HepG2 (cell line): ENCODE measurements at regions not wholly inside any gene's neighbourhood (a gene's known extent, or its start where the extent isn't known, plus 50 kb on each side); places are given as distances from the start of the nearest gene placed in this dataset.

Source experiments
- AFF4 ChIP-seq: sonication (generic); formaldehyde crosslinking; IDR thresholded peaks from 2 replicates; pipeline ENCODE4 v1.4.0; 2020; ENCODE audit warnings: missing genetic modification reagents
- MATR3 ChIP-seq: sonication (generic); formaldehyde crosslinking; IDR thresholded peaks from 2 replicates; pipeline ENCODE4 v1.4.0; 2020; ENCODE audit warnings: missing genetic modification reagents
- NR3C1 ChIP-seq: sonication (generic); formaldehyde crosslinking; IDR thresholded peaks from 2 replicates; pipeline ENCODE4 v1.4.0; 2020; ENCODE audit warnings: missing genetic modification reagents
- XRCC5 ChIP-seq: fragments of 200-400 bp; formaldehyde crosslinking; optimal IDR thresholded peaks from 2 replicates; pipeline ENCODE3; 2017; ENCODE audit warnings: mild to moderate bottlenecking, low read length
- ZNF12 ChIP-seq: sonication (generic); formaldehyde crosslinking; IDR thresholded peaks from 2 replicates; pipeline ENCODE4 v1.5.0; 2020; ENCODE audit warnings: missing genetic modification reagents
- ZNF18 ChIP-seq: sonication (generic); formaldehyde crosslinking; IDR thresholded peaks from 2 replicates; pipeline ENCODE4 v1.8.0; 2022; ENCODE audit warnings: mild to moderate bottlenecking, missing genetic modification reagents; ENCODE audit not compliant: insufficient replicate concordance
- ZNF251 ChIP-seq: sonication (generic); formaldehyde crosslinking; IDR thresholded peaks from 2 replicates; pipeline ENCODE4 v1.9.0; 2021; ENCODE audit warnings: mild to moderate bottlenecking, missing genetic modification reagents
- TF ChIP-seq, protein P1 (sequence below): sonication (generic); formaldehyde crosslinking; IDR thresholded peaks from 2 replicates; pipeline ENCODE4 v1.5.1; 2020; ENCODE audit warnings: mild to moderate bottlenecking, missing genetic modification reagents, borderline replicate concordance

GRCh38 chr15:48046813-48047438, 73.9 kb upstream of the SLC24A5 start (continued):
- TF ChIP-seq, protein P1, sequence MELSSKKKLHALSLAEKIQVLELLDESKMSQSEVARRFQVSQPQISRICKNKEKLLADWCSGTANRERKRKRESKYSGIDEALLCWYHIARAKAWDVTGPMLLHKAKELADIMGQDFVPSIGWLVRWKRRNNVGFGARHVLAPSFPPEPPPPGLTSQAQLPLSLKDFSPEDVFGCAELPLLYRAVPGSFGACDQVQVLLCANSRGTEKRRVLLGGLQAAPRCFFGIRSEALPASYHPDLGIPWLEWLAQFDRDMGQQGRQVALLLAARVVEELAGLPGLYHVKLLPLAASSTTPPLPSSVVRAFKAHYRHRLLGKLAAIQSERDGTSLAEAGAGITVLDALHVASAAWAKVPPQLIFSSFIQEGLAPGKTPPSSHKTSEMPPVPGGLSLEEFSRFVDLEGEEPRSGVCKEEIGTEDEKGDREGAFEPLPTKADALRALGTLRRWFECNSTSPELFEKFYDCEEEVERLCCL (CRISPR knock-in tag) = no peak
- TF ChIP-seq ZNF18 (CRISPR knock-in tag) (no peak), MATR3 (CRISPR knock-in tag) (no peak), ZNF251 (no peak), XRCC5 (no peak), ZNF12 (CRISPR knock-in tag) (no peak), NR3C1 (CRISPR knock-in tag) (no peak), AFF4 (CRISPR knock-in tag) (no peak)
